Prostate gland (tissue), 2 donors: ENCODE measurements at regions not wholly inside any gene's neighbourhood (a gene's known extent, or its start where the extent isn't known, plus 50 kb on each side); places are given as distances from the start of the nearest gene placed in this dataset.
"Not testable (repeated sequence)": the region's sequence is repeated elsewhere in the genome, so short reads cannot be mapped to it uniquely, and the experiment has no call there.

Source experiments
- DNase-seq: peaks from one replicate; pipeline ENCODE4 v3.0.0-alpha.2; 2019; ENCODE audit warnings: low spot score
- H3K27ac ChIP-seq, 2 donors: fragments of 200-600 bp; sonication (generic); 2 replicates each; pipeline ENCODE4 v1.5.1; 2017 to 2019
- H3K27me3 ChIP-seq: fragments of 200-600 bp; sonication (generic); replicated peaks from 2 replicates; pipeline ENCODE4 v1.5.1; 2019; ENCODE audit not compliant: insufficient read depth
- H3K36me3 ChIP-seq, 2 donors: fragments of 200-600 bp; sonication (generic); 1 replicate in 1 of 2; 2 replicates in 1 of 2; pipeline versions ENCODE4 v1.5.1 to v1.8.1; 2017 to 2019
- H3K4me1 ChIP-seq: fragments of 200-600 bp; sonication (generic); replicated peaks from 2 replicates; pipeline ENCODE4 v1.5.1; 2019
- H3K4me3 ChIP-seq, 2 donors: fragments of 200-600 bp; sonication (generic); 2 replicates each; pipeline ENCODE4 v1.5.1; 2017 to 2019
- H3K9me3 ChIP-seq: fragments of 200-600 bp; sonication (generic); 2 replicates; pipeline ENCODE4 v1.5.1; 2017
- POLR2A ChIP-seq: fragments of 450-650 bp; IDR thresholded peaks from one replicate; pipeline ENCODE4 v1.6.1; 2016; ENCODE audit warnings: antibody characterized with exemption, mild to moderate bottlenecking
- POLR2AphosphoS5 ChIP-seq: sonication (generic); formaldehyde crosslinking; IDR thresholded peaks from one replicate; pipeline ENCODE4 v1.6.1; 2017; ENCODE audit warnings: antibody characterized with exemption
- WGBS: methylation state at CpG from one replicate; pipeline ENCODE4 v1.1.5; 2018; 5-methylcytosine and 5-hydroxymethylcytosine counted together
- intact Hi-C: fragments of 100-400 bp; cut with DNase I; formaldehyde crosslinking; loops from one replicate; pipeline ENCODE4 v1.14.2; 2022
- TF ChIP-seq, protein P1 (sequence below), 4 experiments: fragments of 200-600 bp in 2 of 4; fragments of 450-650 bp in 2 of 4; sonication (generic) in 2 of 4; IDR thresholded peaks; 1 replicate in 3 of 4; 2 replicates in 1 of 4; pipeline ENCODE4 v1.5.1; 2016 to 2019; ENCODE audit warnings: antibody characterized with exemption in 4 of 4, mild to moderate bottlenecking in 2 of 4, moderate library complexity in 2 of 4

GRCh38 chr4:169925678-169926077, 100.5 kb downstream of the MFAP3L start:
- no peaks in the 10 kb centered on the region for H3K4me1 ChIP-seq
- H3K4me3 ChIP-seq = no peak overlapping the region
- H3K36me3 ChIP-seq = no peaks in the 10 kb centered on the region
- WGBS = 98% methylated on average over 4 of the region's 4 CpGs
- intact Hi-C loops = no loop called here
- H3K27me3 ChIP-seq = no peaks in the 10 kb centered on the region
- no peak for DNase-seq
- TF ChIP-seq POLR2A = no peak
- TF ChIP-seq, protein P1, sequence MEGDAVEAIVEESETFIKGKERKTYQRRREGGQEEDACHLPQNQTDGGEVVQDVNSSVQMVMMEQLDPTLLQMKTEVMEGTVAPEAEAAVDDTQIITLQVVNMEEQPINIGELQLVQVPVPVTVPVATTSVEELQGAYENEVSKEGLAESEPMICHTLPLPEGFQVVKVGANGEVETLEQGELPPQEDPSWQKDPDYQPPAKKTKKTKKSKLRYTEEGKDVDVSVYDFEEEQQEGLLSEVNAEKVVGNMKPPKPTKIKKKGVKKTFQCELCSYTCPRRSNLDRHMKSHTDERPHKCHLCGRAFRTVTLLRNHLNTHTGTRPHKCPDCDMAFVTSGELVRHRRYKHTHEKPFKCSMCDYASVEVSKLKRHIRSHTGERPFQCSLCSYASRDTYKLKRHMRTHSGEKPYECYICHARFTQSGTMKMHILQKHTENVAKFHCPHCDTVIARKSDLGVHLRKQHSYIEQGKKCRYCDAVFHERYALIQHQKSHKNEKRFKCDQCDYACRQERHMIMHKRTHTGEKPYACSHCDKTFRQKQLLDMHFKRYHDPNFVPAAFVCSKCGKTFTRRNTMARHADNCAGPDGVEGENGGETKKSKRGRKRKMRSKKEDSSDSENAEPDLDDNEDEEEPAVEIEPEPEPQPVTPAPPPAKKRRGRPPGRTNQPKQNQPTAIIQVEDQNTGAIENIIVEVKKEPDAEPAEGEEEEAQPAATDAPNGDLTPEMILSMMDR (IDR thresholded peaks at IDR 0.05) = no peak
- TF ChIP-seq POLR2AphosphoS5 = no peak
- no peaks in the 10 kb centered on the region for H3K9me3 ChIP-seq
- no peak overlapping the region for H3K27ac ChIP-seq

DNA sequence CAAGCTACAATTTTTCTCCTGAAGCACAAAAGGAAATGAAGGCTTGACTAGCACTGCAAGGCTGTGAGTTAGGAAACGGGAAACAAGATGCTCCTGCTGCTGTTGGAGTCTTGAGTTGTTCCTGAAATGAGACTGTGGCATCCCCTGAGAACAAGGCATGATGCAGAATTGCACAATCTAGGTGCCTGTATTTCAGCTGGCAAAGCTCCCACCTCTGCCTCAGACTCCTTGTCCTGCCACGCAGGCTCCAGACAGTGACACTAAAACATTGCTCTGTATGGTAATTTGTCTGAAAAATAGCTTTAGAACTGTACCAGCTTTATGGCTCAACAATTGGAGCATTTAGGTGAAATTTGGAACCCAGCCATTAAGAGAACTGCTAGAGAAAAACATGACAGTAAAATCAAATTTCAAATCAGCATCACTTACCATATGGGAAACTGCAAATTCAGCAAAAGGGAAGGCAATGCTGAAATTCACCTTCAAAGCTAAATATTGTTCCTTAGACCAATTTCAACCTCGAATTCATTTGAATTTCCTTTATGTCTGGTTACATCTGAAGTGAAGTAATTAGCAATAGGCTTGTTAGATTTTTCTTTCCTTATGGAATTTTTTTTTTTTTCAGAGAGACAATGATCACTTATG, 103.4 kb downstream of the MFAP3L start:
- no peaks in the 10 kb centered on the region for H3K36me3 ChIP-seq
- H3K27me3 ChIP-seq = no peaks in the 10 kb centered on the region
- intact Hi-C loops = no loop called here
- no peak overlapping the region for H3K4me3 ChIP-seq
- TF ChIP-seq POLR2AphosphoS5 (no peak), POLR2A (no peak)
- TF ChIP-seq, protein P1 (IDR thresholded peaks at IDR 0.05) = no peak
- H3K9me3 ChIP-seq = no peaks in the 10 kb centered on the region
- DNase-seq = peak; percentile 22
- no peaks in the 10 kb centered on the region for H3K4me1 ChIP-seq
- 49% methylated on average over 3 of the region's 3 CpGs for WGBS
- no peak overlapping the region for H3K27ac ChIP-seq

DNA sequence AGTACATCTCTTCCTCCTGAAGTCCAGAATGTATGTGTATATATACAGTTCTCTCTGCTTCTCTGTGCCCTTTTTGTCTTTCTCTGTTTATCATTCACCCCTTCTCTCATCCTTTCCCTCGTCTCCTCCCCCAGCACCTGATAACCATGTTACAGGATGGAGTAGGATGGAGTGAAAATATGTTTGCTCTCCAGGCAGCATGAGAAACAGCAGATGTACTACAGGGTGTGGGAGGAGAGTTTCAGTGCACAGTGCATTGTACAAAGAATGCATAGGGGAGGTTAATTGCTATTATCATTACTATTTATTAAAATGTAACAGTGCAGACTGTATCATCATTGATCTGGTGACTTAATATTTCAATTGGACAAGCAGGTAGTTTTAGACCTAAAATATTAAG, 104.5 kb downstream of the MFAP3L start:
- no peaks in the 10 kb centered on the region for H3K36me3 ChIP-seq
- no peak for DNase-seq
- H3K27ac ChIP-seq = no peak overlapping the region
- no peaks in the 10 kb centered on the region for H3K9me3 ChIP-seq
- no peak overlapping the region for H3K4me3 ChIP-seq
- WGBS = 67% methylated on average over 1 of the region's 1 CpG
- H3K4me1 ChIP-seq = no peaks in the 10 kb centered on the region
- TF ChIP-seq, protein P1 (IDR thresholded peaks at IDR 0.05) = no peak
- TF ChIP-seq POLR2A (no peak), POLR2AphosphoS5 (no peak)
- H3K27me3 ChIP-seq = no peaks in the 10 kb centered on the region
- intact Hi-C loops = no loop called here

GRCh38 chr4:169921237-169921636, 105.0 kb downstream of the MFAP3L start:
- no peaks in the 10 kb centered on the region for H3K4me1 ChIP-seq
- 62% methylated on average over 9 of the region's 9 CpGs for WGBS

GRCh38 chr4:169919194-169920124, 106.7 kb downstream of the MFAP3L start:
- DNase-seq, H3K9me3 ChIP-seq, H3K36me3 ChIP-seq, H3K4me1 ChIP-seq, H3K27me3 ChIP-seq, H3K27ac ChIP-seq, H3K4me3 ChIP-seq, intact Hi-C loops: not testable (repeated sequence)
- 65% methylated on average over 12 of the region's 12 CpGs for WGBS

More at GRCh38 chr4:169921237-169921636, 105.0 kb downstream of the MFAP3L start:
- intact Hi-C loops = no loop called here
- no peaks in the 10 kb centered on the region for H3K9me3 ChIP-seq
- H3K27me3 ChIP-seq = no peaks in the 10 kb centered on the region
- H3K36me3 ChIP-seq = no peaks in the 10 kb centered on the region
- no peak overlapping the region for H3K27ac ChIP-seq
- TF ChIP-seq, protein P1 (IDR thresholded peaks at IDR 0.05) = no peak
- TF ChIP-seq POLR2A = no peak
- no peak for TF ChIP-seq POLR2AphosphoS5
- no peak for DNase-seq
- H3K4me3 ChIP-seq = no peak overlapping the region
